Right cardiac atrium (tissue), 5 donors: ENCODE measurements at regions not wholly inside any gene's neighbourhood (a gene's known extent, or its start where the extent isn't known, plus 50 kb on each side); places are given as distances from the start of the nearest gene placed in this dataset.
A peak's percentile ranks its signal among the peaks of the same experiment; 100 is the strongest.

ENCODE experiments used
- ATAC-seq, 2 donors: fragments of 200-7000 bp; cut with Tn5 transposase; one replicate each; pipeline versions ENCODE4 v1.8.0 to v1.9.1; 2020; ENCODE audit warnings: moderate library complexity in 2 of 2, mild to moderate bottlenecking in 1 of 2
- DNase-seq, 3 donors: peaks; one replicate each; pipeline ENCODE4 v3.0.0-alpha.2; 2020
- H3K27ac ChIP-seq: one replicate; pipeline ENCODE4 v1.5.1; 2013; ENCODE audit warnings: mild to moderate bottlenecking, low read length, control low read depth, moderate library complexity
- H3K27me3 ChIP-seq: one replicate; pipeline ENCODE4 v1.6.1; 2013; ENCODE audit not compliant: control insufficient read depth, insufficient read depth
- H3K4me1 ChIP-seq: one replicate; pipeline ENCODE4 v1.6.1; 2013; ENCODE audit warnings: low read length; ENCODE audit not compliant: control insufficient read depth, insufficient read depth
- H3K4me3 ChIP-seq: one replicate; pipeline ENCODE4 v1.5.1; 2013; ENCODE audit warnings: low read length, control low read depth
- H3K9me3 ChIP-seq: one replicate; pipeline ENCODE4 v1.6.1; 2013; ENCODE audit warnings: low read length; ENCODE audit not compliant: control insufficient read depth
- WGBS: extraction: QIAGEN DNeasy Blood & Tissue Kit; methylation state at CpG from one replicate; pipeline ENCODE4 v1.1.7; 2013; 5-methylcytosine and 5-hydroxymethylcytosine counted together
- intact Hi-C, 4 donors: fragments of 100-400 bp; cut with DNase I; formaldehyde crosslinking; loops; one replicate each; pipeline versions ENCODE4 v1.11.0 to v1.14.0; 2022 to 2023
- donor health status: healthy with polysubstance abuse.
- donor health status: DM: no; HTN: yes; CAD: no.
- donor health status: DM: no; HTN: no; CAD: no.
- donor health status: DM: no; HTN: yes; CAD: no; lungs with severe emphysema.
- donor health status: DM: yes; HTN: yes; CAD: no.

- Histone ChIP-seq H3K4me1 (peaks cover 1% of the 10 kb centered on the region), H3K27me3 (no peaks in the 10 kb centered on the region), H3K27ac (no peak overlapping the region), H3K4me3 (no peak overlapping the region), H3K9me3 (no peaks in the 10 kb centered on the region)
- ATAC-seq (no peak), DNase-seq (no peak)
- intact Hi-C loops: no loop called here
- WGBS: 56% methylated on average over 7 of the region's 7 CpGs
Measured at GRCh38 chr4:11593576-11594116, 165.0 kb upstream of the HS3ST1 start.

- 97% methylated on average over 4 of the region's 4 CpGs for whole genome bisulfite sequencing
- DNase-seq: no peak
- Histone ChIP-seq H3K4me1 (peaks cover 1% of the 10 kb centered on the region), H3K9me3 (no peaks in the 10 kb centered on the region), H3K27me3 (no peaks in the 10 kb centered on the region), H3K4me3 (no peak overlapping the region), H3K27ac (no peak overlapping the region)
- intact Hi-C loops: no loop called here
- no peak for ATAC-seq
Measured at GRCh38 chr4:11592276-11592675, 163.6 kb upstream of the HS3ST1 start.

- intact Hi-C loops: no loop called here
- WGBS: 46% methylated on average over 2 of the region's 2 CpGs
- no peaks in the 10 kb centered on the region for H3K27me3 ChIP-seq
- peaks cover 1% of the 10 kb centered on the region for H3K4me1 ChIP-seq
- no peak for DNase-seq
- no peak overlapping the region for H3K4me3 ChIP-seq
- no peak overlapping the region for H3K27ac ChIP-seq
- no peaks in the 10 kb centered on the region for H3K9me3 ChIP-seq
- ATAC-seq: no peak
Measured at GRCh38 chr4:11590132-11590531, 161.4 kb upstream of the HS3ST1 start.

GRCh38 chr4:11589676-11590075 is 161.0 kb upstream of the HS3ST1 start:
- no peak overlapping the region for H3K27ac ChIP-seq
- no peaks in the 10 kb centered on the region for H3K27me3 ChIP-seq
- 78% methylated on average over 1 of the region's 1 CpG for WGBS
- H3K9me3 ChIP-seq: no peaks in the 10 kb centered on the region
- intact Hi-C loops: no loop called here
- H3K4me1 ChIP-seq: peaks cover 1% of the 10 kb centered on the region
- H3K4me3 ChIP-seq: no peak overlapping the region
- no peak for ATAC-seq
- DNase-seq: no peak

- ATAC-seq (no peak), DNase-seq (no peak)
- no peaks in the 10 kb centered on the region for H3K9me3 ChIP-seq
- no peak overlapping the region for H3K27ac ChIP-seq
- no peaks in the 10 kb centered on the region for H3K4me1 ChIP-seq
- H3K27me3 ChIP-seq: no peaks in the 10 kb centered on the region
- intact Hi-C loops: no loop called here
- H3K4me3 ChIP-seq: no peak overlapping the region
- 89% methylated on average over 5 of the region's 5 CpGs for WGBS
Measured at GRCh38 chr4:11587797-11588196, 159.1 kb upstream of the HS3ST1 start.

- Histone ChIP-seq H3K27ac (no peak overlapping the region), H3K4me3 (no peak overlapping the region), H3K27me3 (no peaks in the 10 kb centered on the region), H3K9me3 (no peaks in the 10 kb centered on the region), H3K4me1 (no peaks in the 10 kb centered on the region)
- WGBS: 10% methylated on average over 1 of the region's 1 CpG
- DNase-seq: no peak
- intact Hi-C loops: no loop called here
- ATAC-seq: peak in 1 of 2 donors; percentile 36
Measured at GRCh38 chr4:11585506-11585905, 156.8 kb upstream of the HS3ST1 start.

GRCh38 chr4:11568511-11568910 is 139.8 kb upstream of the HS3ST1 start:
- H3K27me3 ChIP-seq: no peaks in the 10 kb centered on the region
- H3K4me1 ChIP-seq: no peaks in the 10 kb centered on the region
- intact Hi-C loops: no loop called here
- DNase-seq (no peak), ATAC-seq (no peak)
- H3K9me3 ChIP-seq: no peaks in the 10 kb centered on the region
- no peak overlapping the region for H3K4me3 ChIP-seq
- no peak overlapping the region for H3K27ac ChIP-seq

- no peak overlapping the region for H3K27ac ChIP-seq
- DNase-seq (no peak), ATAC-seq (no peak)
- H3K9me3 ChIP-seq: no peaks in the 10 kb centered on the region
- H3K27me3 ChIP-seq: no peaks in the 10 kb centered on the region
- intact Hi-C loops: no loop called here
- no peak overlapping the region for H3K4me3 ChIP-seq
- H3K4me1 ChIP-seq: no peaks in the 10 kb centered on the region
- 55% methylated on average over 2 of the region's 2 CpGs for WGBS
Measured at GRCh38 chr4:11566444-11567022, 137.8 kb upstream of the HS3ST1 start.

- Histone ChIP-seq H3K27me3 (no peaks in the 10 kb centered on the region), H3K27ac (no peak overlapping the region), H3K4me3 (no peak overlapping the region), H3K4me1 (no peaks in the 10 kb centered on the region), H3K9me3 (no peaks in the 10 kb centered on the region)
- intact Hi-C loops: no loop called here
- ATAC-seq (no peak), DNase-seq (no peak)
- 89% methylated on average over 2 of the region's 2 CpGs for WGBS
Measured at GRCh38 chr4:11565899-11566298, 137.2 kb upstream of the HS3ST1 start.

GRCh38 chr4:11565213-11565612 is 136.5 kb upstream of the HS3ST1 start:
- no peaks in the 10 kb centered on the region for H3K27me3 ChIP-seq
- no peak overlapping the region for H3K27ac ChIP-seq
- no peaks in the 10 kb centered on the region for H3K4me1 ChIP-seq
- 76% methylated on average over 1 of the region's 1 CpG for WGBS
- DNase-seq: no peak
- no peaks in the 10 kb centered on the region for H3K9me3 ChIP-seq
- H3K4me3 ChIP-seq: no peak overlapping the region
- no peak for ATAC-seq
- intact Hi-C loops: no loop called here

- Histone ChIP-seq H3K4me3 (no peak overlapping the region), H3K27ac (no peak overlapping the region), H3K27me3 (no peaks in the 10 kb centered on the region), H3K4me1 (no peaks in the 10 kb centered on the region), H3K9me3 (no peaks in the 10 kb centered on the region)
- DNase-seq: no peak
- no peak for ATAC-seq
- 32% methylated on average over 2 of the region's 2 CpGs for WGBS
- intact Hi-C loops: no loop called here
Measured at GRCh38 chr4:11564021-11564420, 135.3 kb upstream of the HS3ST1 start.

- no peaks in the 10 kb centered on the region for H3K27me3 ChIP-seq
- ATAC-seq: no peak
- DNase-seq: no peak
- intact Hi-C loops: no loop called here
- H3K27ac ChIP-seq: no peak overlapping the region
- H3K9me3 ChIP-seq: no peaks in the 10 kb centered on the region
- peaks cover 3% of the 10 kb centered on the region for H3K4me1 ChIP-seq
- no peak overlapping the region for H3K4me3 ChIP-seq
Measured at GRCh38 chr4:11549525-11549924, 120.8 kb upstream of the HS3ST1 start.
